Right lung (tissue), 2 donors: ENCODE measurements at regions not wholly inside any gene's neighbourhood (a gene's known extent, or its start where the extent isn't known, plus 50 kb on each side); places are given as distances from the start of the nearest gene placed in this dataset.

Experiments used
- DNase-seq, 2 donors: peaks; one replicate each; pipeline ENCODE4 v3.0.0-alpha.2; 2013

GRCh38 chr11:79678780-79679452, 238.1 kb upstream of the TENM4 start:
- DNase-seq, result no peak

GRCh38 chr11:79676396-79676795, 235.6 kb upstream of the TENM4 start:
- no peak for DNase-seq

- no peak for DNase-seq
Observed at GRCh38 chr11:79675081-79675480, 234.3 kb upstream of the TENM4 start.

GRCh38 chr11:79672786-79673185, 232.0 kb upstream of the TENM4 start:
- DNase-seq, result no peak

GRCh38 chr11:79671401-79671800, 230.6 kb upstream of the TENM4 start:
- no peak for DNase-seq

- DNase-seq, result no peak
Observed at GRCh38 chr11:79670882-79671281, 230.1 kb upstream of the TENM4 start.

- no peak for DNase-seq
Observed at GRCh38 chr11:79668575-79668974, 227.7 kb upstream of the TENM4 start.

- no peak for DNase-seq
Observed at GRCh38 chr11:79667380-79667779, 226.6 kb upstream of the TENM4 start.

- no peak for DNase-seq
Observed at GRCh38 chr11:79663017-79663416, 222.2 kb upstream of the TENM4 start.

- no peak for DNase-seq
Observed at GRCh38 chr11:79661373-79661772, 220.5 kb upstream of the TENM4 start.

GRCh38 chr11:79648766-79649520, 208.1 kb upstream of the TENM4 start:
- DNase-seq, result no peak

GRCh38 chr11:79637219-79637618, 196.4 kb upstream of the TENM4 start:
- DNase-seq, result no peak

- no peak for DNase-seq
Observed at GRCh38 chr11:79634905-79635304, 194.1 kb upstream of the TENM4 start.

GRCh38 chr11:79627281-79627680, 186.5 kb upstream of the TENM4 start:
- no peak for DNase-seq

- DNase-seq, result no peak
Observed at GRCh38 chr11:79626135-79627075, 185.6 kb upstream of the TENM4 start.

GRCh38 chr11:79623375-79623774, 182.5 kb upstream of the TENM4 start:
- no peak for DNase-seq

GRCh38 chr11:79617561-79617960, 176.7 kb upstream of the TENM4 start:
- DNase-seq, result no peak

GRCh38 chr11:79616392-79616851, 175.6 kb upstream of the TENM4 start:
- no peak for DNase-seq

GRCh38 chr11:79615425-79615824, 174.6 kb upstream of the TENM4 start:
- DNase-seq, result no peak

GRCh38 chr11:79610678-79611077, 169.8 kb upstream of the TENM4 start:
- DNase-seq, result no peak

- no peak for DNase-seq
Observed at GRCh38 chr11:79610139-79610538, 169.3 kb upstream of the TENM4 start.

GRCh38 chr11:79609511-79609910, 168.7 kb upstream of the TENM4 start:
- no peak for DNase-seq
